Inferior parietal cortex (tissue), 1 donor: ENCODE measurements at regions not wholly inside any gene's neighbourhood (a gene's known extent, or its start where the extent isn't known, plus 50 kb on each side); places are given as distances from the start of the nearest gene placed in this dataset.
A peak's percentile ranks its signal among the peaks of the same experiment; 100 is the strongest.

Experiments used
- DNase-seq: peaks from one replicate; pipeline ENCODE4 v3.0.0-alpha.2; 2016; ENCODE audit errors: extremely low spot score

DNA sequence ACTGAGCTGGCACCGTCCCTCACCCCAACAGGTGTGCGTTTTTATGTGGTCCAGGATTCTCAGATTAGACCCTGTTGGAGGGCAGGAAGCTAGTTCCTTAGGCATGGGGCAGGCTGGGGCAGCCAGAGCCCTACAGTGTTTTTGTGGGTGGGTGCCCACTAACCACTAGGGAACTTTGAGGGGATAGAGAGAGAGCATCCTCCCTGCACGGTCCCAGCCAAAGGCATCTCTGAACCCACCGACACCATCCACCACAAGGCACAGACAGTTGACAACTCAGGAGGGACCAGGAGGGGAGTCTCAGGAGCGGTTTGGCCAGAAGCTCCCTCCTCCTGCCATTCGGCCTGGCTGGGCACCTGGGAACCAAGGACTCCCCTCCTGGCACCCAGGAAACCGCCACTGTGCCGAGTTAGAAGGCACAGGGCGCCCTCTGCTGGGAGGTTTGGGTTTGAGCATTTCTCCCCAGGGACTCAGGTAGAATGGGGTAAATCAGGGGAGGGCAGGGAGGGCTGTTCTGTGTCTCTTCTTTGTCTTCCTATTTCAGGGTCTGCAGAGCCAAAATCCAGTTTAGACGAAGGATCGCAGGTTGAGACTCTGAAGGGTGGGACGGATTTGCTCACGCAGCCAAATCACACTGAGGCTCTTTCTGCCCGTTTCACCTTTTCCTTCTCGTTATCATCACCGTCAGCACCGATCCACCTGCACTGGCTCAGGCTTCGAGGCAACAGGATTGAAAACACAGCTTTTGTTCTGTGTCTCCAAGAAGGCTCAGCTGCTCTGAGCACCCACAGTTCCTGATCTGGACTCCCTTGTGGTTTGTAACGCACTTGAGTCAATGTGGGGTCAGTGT is 84.8 kb upstream of the COL13A1 start:
- peak; percentile 58 for DNase-seq

DNA sequence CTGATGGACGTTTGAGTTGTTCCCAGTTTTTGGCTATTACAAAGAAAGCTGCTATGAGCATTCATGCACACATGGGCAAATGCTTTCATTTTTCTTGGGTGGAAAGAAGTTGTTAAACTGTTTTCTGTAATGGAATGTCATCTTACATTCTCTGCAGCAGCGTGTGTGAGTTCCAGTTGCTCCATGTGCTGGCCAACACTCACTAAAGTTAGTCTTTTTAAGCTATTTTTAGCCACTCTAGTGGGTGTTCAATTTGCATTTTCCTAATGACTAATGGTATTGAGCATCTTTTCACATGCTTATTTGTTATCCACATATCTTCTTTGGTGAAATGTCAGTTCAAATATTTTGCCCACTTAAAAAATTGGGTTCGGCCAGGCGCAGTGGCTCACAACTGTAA is 82.8 kb upstream of the COL13A1 start:
- no peak for DNase-seq

DNA sequence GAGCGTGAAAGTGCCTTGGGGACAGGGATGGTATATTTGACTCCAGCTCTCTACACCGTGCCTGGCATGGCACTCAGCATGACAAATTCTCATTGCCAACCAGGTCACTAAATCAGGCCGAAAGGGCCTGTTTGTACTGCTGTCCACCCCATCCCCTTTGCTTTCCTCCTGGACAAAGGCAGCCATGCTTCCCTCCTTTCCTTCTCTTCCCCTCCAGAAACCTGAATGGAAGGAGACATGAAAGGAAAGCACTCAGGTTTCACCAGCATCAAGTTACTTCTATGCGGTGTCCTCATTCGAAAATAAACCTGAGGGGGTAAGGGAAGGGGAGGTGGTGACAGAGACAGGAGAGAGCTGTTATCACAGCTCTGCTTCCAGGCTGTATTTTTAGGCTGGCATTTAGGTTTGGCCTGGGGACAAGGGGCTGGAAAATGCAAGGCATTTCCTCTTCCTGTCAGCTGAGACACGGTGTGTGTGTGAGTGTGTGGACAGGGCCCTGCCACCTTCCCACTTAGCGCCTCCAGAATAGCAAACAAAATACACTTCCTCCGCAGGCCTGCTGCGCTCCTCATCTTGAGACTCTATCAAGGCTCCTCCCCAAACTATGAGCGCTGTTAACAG is 79.9 kb upstream of the COL13A1 start:
- DNase-seq, result no peak

DNA sequence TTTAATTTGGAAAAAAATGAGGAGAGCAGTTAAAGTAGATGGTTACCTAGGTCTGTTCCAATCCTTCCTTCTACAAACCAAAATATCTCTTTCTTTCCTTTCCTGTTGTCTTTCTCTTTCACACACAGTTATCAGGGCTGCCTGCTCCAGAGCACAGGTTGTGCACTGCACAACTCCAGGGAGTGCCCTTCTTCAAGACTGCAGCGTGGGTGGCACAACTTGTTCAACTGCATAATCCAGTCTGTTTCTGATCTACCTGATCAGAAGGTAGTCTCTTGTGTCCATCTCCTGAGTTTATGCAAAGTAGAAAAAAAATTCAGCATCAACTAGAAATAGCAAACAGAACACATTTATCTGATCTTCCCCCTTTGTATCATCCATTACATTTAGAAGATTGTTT is 78.1 kb upstream of the COL13A1 start:
- DNase-seq, result no peak

DNA sequence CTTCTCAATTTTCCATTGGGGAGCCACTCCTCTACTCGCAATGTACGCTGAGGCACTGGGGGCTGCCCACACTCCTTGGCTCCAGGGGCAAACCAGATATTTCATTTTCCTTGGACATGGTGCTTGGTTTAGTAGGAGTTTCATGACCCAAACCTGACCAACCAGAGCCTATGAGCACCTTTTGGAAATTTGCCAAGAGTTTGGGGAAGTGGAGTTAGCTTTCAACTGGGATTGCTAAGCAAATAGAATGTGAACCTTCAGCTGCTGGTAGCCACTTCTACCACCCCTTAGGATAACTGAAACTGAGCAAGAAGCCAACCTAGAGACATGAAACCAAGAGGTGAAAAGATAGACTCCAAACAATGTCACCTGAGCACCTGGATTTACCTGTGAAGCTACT is 74.9 kb upstream of the COL13A1 start:
- DNase-seq, result no peak

DNA sequence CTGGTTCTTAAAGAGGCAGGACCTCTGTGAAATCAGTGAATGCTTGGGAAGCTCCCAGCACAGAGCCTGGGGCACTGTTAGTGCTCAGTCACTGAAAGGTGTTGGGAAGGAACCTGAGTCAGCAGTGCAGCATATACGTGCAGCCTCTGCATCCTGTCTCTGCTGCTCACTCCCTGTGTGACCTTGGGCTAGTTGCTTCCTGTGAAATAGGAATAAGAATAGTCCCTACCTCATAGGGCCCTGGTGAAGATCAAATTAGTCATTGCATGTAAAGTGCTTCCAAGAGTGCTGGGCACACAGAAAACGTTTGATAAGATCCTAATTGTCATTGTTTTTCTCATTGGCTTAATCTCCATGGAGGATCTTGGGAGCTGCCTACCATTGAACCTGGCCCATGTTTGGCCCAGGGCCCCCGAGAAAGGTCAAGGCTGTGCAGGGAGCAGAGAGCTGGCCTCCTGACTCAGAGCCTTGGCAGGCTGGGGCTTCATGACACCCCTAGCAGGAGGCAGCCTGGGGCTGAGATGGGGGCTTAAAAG is 73.3 kb upstream of the COL13A1 start:
- DNase-seq, result no peak

DNA sequence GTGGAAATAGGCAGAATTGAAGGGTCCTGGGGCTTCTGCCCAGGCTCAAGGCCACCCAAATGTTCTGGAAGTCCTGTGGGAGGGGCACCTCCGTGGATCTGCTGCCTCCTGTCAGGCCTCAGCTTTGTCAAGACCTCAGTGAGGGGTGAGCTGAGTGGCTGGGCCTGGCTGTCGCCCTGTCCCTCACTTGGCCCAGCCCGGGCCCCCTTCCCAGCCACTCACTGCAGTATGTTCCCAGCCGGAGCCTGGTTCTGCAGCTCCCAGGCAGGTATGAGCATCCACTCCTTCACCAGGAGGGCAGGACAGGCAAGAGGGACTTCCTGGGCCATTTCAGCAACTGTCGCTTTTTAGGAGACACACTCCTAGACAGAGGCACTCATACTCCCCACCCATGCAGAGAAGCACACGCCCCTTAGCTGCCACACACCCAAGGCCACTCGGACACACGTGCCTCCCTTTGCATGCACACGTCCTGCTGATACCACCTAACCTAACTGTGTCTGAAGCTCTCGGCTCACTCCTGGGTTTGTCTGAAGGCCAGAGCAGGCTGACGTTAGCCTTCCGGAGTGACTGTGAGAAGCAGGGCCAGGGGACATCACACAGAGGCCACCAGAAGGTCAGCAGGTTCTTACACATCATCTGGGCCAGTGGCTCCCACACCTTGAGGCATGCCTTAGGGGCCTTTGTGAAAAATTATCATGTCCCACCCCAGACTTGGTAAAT is 72.2 kb upstream of the COL13A1 start:
- no peak for DNase-seq

DNA sequence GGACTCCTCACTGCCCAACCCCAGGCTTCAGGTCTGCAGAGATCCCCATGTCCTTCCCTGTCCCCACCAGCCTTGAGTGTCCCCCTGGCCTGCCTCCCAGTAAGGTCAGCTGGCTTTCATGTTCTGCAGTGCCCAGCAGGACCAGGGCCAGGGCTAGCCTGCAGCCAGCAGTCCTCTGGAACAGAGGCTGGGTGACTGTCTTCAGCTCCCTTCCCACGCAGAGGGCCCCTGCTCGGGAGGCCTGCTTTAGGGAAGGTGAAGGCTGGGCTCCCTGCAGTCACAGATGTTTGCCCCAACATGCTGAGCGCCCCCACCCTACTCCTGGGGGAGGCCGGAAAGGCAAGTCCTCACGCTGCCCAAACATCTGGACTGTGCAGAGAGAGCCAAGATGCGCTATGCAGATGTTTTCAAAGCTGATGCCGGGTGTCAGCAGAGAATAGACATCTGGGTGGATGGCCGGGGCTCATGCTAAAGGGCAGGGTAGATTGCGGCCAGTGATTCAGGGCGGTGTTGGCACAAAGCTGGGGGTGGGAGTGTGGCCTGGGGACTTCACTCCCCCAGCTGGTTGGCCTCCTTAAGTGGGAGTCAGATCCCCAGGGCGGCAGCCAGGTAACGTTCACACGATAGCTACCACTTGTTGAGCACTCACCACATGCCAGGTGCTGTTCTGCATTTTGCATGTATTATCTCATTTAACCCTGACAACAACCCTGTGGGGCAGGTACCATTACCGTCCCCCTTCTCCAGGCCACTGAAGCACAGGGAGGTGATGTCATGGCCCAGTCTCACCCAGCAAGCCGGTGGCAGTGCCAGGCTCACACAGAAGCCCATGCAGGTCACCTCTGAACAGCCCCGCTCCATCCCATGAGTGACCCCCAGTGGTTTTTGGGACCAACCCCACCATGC is 71.2 kb upstream of the COL13A1 start:
- no peak for DNase-seq

DNA sequence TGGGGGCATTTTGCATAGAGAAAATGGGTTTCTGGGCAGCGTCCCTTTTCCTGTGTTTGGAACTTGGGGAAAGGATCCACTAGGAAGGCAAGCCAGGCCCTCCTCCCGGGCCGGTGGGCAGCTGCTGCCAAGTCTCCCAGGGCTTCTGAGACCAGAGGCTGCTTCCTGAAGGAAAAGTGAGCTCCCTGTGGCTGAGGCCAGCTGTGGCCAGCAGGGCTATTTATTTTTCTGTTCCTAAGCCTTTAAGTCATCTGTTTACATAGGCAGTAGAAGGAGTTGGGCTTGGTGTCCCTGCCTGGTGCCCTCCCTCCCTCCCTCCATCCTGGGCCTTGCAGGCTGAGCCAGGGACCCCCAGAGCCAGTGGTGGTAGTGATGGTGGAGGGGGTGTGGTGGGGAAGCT is 70.5 kb upstream of the COL13A1 start:
- no peak for DNase-seq

DNA sequence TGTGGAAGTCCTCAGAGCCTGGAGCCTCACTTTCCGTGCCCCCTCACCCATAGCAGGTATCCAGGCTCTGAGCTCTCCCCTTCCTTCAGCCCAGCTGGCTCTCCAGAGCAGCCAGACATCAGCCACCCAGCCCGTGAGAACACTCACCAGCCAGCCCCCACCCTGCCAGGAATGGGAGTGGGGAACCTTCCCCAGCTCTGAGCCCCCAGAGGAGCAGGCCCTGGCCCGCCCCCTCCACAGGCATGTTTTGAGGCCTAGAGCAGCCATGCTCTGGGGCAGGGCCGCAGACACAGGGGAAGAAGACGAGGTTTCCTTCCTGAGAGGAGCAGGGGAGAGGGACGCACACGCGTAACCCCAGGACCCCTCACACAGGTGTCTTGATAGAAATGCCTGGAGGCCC is 70.0 kb upstream of the COL13A1 start:
- DNase-seq, result no peak

DNA sequence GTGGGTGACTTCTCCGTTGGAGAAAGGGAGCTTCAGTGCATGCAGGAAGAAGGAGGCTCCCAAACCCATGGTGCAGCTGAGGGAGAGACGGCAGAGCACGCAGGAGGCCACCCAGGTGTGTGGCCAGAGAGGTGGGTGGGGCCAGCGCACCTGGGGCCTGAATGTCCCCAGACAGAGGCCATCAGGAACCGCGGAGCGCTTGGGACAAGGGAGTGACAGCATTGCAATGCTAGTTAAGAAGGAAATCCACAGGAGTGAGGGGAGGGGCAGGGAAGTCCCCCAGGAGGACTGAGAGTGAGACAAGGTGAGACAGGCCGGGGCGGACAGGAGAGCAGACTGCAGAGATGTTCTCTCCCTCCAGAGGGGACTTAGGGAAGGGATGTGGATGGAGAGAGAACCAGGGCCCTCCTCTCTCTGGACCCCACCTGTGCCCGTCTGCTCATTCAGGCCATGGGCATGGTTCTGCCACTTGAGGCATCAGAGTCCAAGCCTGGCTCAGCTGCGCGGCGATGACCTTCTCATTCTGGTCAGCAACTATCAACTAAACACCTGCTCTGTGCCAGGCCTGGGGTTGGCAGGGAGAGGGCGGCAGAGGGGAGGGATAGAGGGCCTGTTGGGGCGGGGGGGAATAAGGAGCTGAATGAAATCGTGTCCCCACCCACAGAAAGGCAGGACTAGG is 69.4 kb upstream of the COL13A1 start:
- DNase-seq, result no peak

DNA sequence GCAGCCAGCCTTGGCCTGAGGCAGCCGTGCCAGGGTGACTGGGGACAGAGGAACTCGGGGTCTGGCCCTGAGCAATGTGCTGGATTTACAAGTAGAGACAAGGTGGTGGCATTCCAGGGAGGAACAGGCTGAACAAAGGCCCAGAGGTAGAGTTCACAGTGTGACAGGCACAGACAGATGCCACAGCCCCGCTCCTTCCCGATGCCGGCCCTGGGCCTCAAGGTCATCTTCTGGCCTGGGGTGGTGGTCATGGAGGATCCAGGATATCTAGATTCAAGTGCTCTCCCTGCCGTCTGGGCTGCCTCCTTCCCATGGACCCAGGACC is 68.9 kb upstream of the COL13A1 start:
- no peak for DNase-seq

DNA sequence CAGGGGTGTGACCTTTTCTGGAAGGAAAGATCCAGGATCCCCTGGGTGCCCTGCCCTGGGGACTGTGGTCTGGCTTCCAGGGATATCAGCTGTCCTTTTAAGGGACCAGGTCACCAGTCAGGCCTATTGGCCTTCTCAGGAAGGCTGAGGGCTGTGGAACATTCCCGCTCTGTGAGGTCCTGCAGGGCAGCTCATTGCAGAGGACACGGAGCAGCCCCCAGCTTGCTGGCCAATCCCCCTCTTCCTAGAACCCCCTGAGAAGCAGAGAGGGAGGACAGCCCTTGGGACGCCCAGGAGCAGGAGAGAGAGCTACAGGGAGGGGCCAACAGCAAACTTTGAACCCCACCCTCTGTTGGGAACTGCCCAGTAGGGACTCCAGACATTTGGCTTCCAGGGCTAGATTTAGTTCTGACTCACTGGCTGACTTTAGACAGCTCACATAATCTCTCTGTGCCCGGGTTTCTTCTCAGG is 67.9 kb upstream of the COL13A1 start:
- no peak for DNase-seq

DNA sequence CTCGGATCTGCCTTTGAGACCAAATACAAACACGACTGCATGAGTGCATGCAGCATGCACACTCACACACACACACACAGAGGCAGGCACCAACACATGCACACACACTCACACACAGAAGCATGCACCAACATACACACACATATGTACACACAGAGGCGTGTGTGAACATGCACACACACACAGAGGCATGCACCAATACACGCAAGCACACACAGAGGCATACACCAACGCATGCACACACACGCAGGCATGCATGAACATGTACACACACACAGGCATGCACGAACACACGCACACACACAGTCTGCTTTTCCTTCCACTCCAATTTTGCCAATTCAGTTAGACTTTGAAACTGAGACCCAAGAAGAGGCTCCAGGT is 67.3 kb upstream of the COL13A1 start:
- no peak for DNase-seq

DNA sequence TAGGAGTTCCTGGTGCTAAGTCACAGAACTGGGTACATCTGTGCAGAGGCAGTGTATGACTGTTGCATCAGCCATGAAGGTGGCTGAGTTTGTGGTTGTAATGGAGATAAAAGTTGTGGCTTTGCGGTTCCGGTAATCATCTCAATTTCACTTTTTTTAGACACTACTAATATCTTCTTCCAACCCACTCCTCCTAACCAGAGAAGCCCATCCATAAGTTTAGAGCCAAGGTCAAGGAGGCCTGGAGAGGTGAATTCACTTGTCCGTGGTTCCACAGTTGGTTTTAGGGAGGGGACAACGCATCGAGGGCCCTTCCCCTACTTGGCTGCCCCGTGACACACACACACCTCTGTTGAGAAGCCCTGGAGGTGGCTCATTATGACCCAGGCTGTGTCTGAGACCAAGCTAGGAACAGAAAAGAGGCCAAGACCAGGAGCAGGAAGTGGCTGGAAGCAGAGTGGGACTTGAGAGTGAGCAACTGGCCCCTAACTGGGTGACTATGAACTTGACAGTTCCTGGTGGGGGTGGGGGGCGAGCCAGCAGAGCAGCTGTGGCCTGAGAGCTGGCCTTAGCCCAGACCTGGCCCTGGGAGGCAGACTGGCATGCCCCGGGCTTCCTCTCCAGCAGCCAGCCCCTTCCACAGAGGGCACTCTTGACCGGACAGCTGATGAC is 66.8 kb upstream of the COL13A1 start:
- no peak for DNase-seq

DNA sequence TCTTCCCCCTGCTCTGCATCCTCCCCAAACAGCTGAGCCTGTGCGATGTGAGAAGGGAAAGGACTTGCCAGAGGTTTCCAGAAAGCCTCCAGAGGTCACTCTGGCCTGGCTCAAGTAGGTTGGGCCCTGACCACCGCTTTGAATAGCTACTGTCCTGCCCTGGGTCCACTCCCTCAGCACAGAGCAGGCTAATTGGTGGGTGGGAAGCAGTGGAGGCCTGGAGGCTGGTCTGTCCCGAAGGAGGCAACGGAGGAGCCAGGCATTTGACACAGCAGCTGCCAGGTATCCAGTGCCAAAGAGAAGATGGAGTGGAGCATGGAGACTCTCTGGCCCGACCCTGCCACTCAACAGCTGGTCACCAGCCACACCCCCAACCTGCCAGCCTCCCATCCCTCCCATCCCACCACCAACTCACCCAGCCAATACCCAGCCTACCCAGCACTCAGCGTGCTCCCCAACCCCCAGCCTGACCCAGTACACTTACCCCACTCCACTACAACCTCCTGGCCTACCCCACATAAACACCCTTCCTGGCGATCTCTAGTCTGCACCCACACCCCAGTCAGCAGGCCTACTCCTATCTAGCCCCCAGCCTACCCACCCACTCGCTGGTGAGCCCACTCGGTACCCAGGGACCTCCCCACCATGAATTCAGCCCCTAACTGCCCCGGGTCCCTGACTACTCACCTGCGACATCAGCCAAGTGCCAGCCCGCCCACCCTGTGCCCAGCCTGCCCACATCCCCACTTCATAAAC is 64.6 kb upstream of the COL13A1 start:
- no peak for DNase-seq

DNA sequence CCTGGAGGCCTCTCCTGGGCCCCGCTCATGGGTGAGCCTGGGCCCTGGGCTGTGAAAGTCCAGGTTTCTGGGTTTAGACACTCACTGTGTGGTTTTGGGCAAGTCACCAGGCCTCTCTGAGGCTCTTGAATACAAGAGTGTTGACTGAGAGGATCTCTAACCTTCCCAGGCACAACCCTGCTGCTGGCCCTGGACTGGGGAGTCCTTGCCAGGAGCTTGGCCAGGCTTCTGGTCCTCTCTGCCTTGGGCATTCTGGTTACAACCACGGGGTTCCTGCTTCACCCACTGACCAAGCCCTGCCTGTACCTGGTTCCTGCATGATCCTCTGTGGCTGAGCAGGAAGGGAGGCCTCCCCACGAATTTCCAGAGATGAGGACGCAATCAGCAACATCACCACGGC is 63.6 kb upstream of the COL13A1 start:
- no peak for DNase-seq

DNA sequence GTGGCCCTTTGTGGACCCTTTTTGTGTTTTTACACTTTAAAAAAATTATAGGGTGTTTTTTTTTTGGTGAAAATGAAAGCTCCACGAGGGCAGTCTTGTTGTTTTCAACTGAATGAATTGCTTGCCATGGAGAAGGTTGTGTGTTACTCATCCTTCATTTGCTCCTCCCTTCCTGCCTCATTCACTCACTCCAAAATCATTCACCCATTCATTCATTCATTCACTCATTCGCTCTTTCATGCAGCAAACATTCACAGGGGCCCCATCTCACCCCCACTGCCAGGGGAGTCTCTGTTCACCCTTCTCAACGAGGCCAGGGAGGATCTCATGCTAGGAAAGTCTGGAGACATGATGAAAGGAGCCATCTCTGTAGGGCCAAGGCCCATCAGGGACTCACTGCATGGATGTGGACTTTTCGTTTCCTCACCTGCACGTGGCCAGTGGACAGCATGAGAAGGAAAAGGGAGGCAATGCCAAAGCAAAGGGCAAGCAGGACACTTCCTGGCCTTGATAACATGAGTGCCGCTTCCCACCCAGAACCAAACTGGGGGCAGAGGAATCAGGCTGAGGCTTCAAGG is 62.8 kb upstream of the COL13A1 start:
- DNase-seq, result no peak

DNA sequence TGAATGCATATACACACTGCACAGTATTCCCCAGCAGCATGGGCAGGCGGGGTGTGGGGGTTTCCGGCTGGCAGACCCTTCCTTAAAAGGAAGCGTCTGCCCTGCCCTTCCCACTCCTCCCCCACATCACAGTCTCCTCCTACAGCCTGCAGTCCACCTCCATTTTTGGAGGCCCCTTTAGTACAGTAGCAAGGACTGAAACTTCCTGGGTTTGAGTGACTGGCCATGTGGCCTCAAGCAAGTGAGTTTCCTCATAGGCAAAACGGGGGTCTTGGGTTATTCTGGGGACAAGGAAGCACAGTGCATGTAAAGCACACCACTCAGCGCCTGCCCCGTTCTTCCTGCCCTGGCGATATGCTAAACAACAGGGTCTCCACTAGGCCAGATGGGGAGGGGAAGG is 62.1 kb upstream of the COL13A1 start:
- DNase-seq, result no peak
